Neural progenitor cell (in vitro differentiated cells): ENCODE measurements at regions not wholly inside any gene's neighbourhood (a gene's known extent, or its start where the extent isn't known, plus 50 kb on each side); places are given as distances from the start of the nearest gene placed in this dataset.

Experiments used
- DNase-seq: peaks from one replicate; pipeline ENCODE4 v3.0.0-alpha.2; 2016; ENCODE audit warnings: low spot score
- H2AFZ ChIP-seq: fragments of 200-600 bp; sonication (generic); replicated peaks from 2 replicates; pipeline ENCODE4 v1.6.1; 2016; ENCODE audit warnings: antibody characterized with exemption
- H3F3A ChIP-seq: fragments of 200-600 bp; sonication (generic); 2 replicates; pipeline ENCODE4 v1.6.1; 2016; ENCODE audit warnings: antibody characterized with exemption, low read depth
- H3K27ac ChIP-seq: fragments of 200-600 bp; sonication (generic); 2 replicates; pipeline ENCODE4 v1.5.1; 2016; ENCODE audit warnings: mild to moderate bottlenecking
- H3K27me3 ChIP-seq: fragments of 200-600 bp; sonication (generic); 2 replicates; pipeline ENCODE4 v1.6.1; 2016; ENCODE audit warnings: mild to moderate bottlenecking, moderate library complexity
- H3K36me3 ChIP-seq: fragments of 200-600 bp; sonication (generic); 2 replicates; pipeline ENCODE4 v1.5.1; 2016
- H3K4me1 ChIP-seq: fragments of 200-600 bp; sonication (generic); 2 replicates; pipeline ENCODE4 v1.6.1; 2016; ENCODE audit warnings: mixed run types
- H3K4me2 ChIP-seq: fragments of 200-600 bp; sonication (generic); 2 replicates; pipeline ENCODE4 v1.6.1; 2016
- H3K4me3 ChIP-seq: fragments of 200-600 bp; sonication (generic); 2 replicates; pipeline ENCODE4 v1.5.1; 2016
- H3K79me2 ChIP-seq: fragments of 200-600 bp; sonication (generic); 2 replicates; pipeline ENCODE4 v1.6.1; 2016; ENCODE audit warnings: low read depth
- H3K9ac ChIP-seq: fragments of 200-600 bp; sonication (generic); 2 replicates; pipeline ENCODE4 v1.6.1; 2016
- H3K9me3 ChIP-seq: fragments of 200-600 bp; sonication (generic); 2 replicates; pipeline ENCODE4 v1.5.1; 2016; ENCODE audit warnings: low read depth
- H4K20me1 ChIP-seq: fragments of 200-600 bp; sonication (generic); 2 replicates; pipeline ENCODE4 v1.6.1; 2016; ENCODE audit warnings: low read depth
- H3K27ac Mint-ChIP-seq: 3 replicates; pipeline ENCODE4 v1.8.0; 2021; ENCODE audit warnings: mixed read lengths
- H3K27me3 Mint-ChIP-seq: 2 replicates; pipeline ENCODE4 v1.8.0; 2022; ENCODE audit warnings: low read depth, mild to moderate bottlenecking, inconsistent platforms, moderate library complexity, mixed read lengths; ENCODE audit not compliant: insufficient read depth
- H3K36me3 Mint-ChIP-seq: 3 replicates; pipeline ENCODE4 v1.8.0; 2021; ENCODE audit warnings: mixed read lengths
- H3K4me1 Mint-ChIP-seq: 3 replicates; pipeline ENCODE4 v1.8.0; 2021; ENCODE audit warnings: mixed read lengths
- H3K4me3 Mint-ChIP-seq: 3 replicates; pipeline ENCODE4 v1.8.0; 2021; ENCODE audit warnings: mild to moderate bottlenecking, moderate library complexity, mixed read lengths
- H3K9me3 Mint-ChIP-seq: 3 replicates; pipeline ENCODE4 v1.8.0; 2020; ENCODE audit warnings: mixed read lengths
- CTCF ChIP-seq: fragments of 200-600 bp; sonication (generic); IDR thresholded peaks from 2 replicates; pipeline ENCODE4 v1.5.1; 2017; ENCODE audit warnings: antibody characterized with exemption, mild to moderate bottlenecking
- EZH2 ChIP-seq: fragments of 200-600 bp; sonication (generic); IDR thresholded peaks from 2 replicates; pipeline ENCODE4 v1.6.1; 2017; ENCODE audit warnings: antibody characterized with exemption, mild to moderate bottlenecking, moderate library complexity
- EZH2phosphoT487 ChIP-seq: fragments of 200-600 bp; sonication (generic); IDR thresholded peaks from 2 replicates; pipeline ENCODE4 v1.6.1; 2017; ENCODE audit warnings: antibody characterized with exemption

- H3K27ac Mint-ChIP-seq, result no peak overlapping the region
- no peaks in the 10 kb centered on the region for H3K27me3 ChIP-seq
- no peak overlapping the region for H3K27ac ChIP-seq
- no peaks in the 10 kb centered on the region for H3K27me3 Mint-ChIP-seq
- no peaks in the 10 kb centered on the region for H3K9me3 ChIP-seq
- H3K9me3 Mint-ChIP-seq, result no peaks in the 10 kb centered on the region
- no peak overlapping the region for H2AFZ ChIP-seq
- TF ChIP-seq CTCF (no peak), EZH2phosphoT487 (no peak), EZH2 (no peak)
- no peak overlapping the region for H3K4me3 Mint-ChIP-seq
- H3K36me3 ChIP-seq, result no peaks in the 10 kb centered on the region
- no peaks in the 10 kb centered on the region for H3K36me3 Mint-ChIP-seq
- H3F3A ChIP-seq, result no peaks in the 10 kb centered on the region
- DNase-seq, result no peak
- no peaks in the 10 kb centered on the region for H4K20me1 ChIP-seq
- H3K4me3 ChIP-seq, result no peak overlapping the region
- no peaks in the 10 kb centered on the region for H3K79me2 ChIP-seq
- no peaks in the 10 kb centered on the region for H3K4me1 ChIP-seq
- H3K9ac ChIP-seq, result no peak overlapping the region
- no peak overlapping the region for H3K4me2 ChIP-seq
- H3K4me1 Mint-ChIP-seq, result no peaks in the 10 kb centered on the region
Measured at GRCh38 chr2:192828947-192829346, 634.2 kb upstream of the TMEFF2 start.

GRCh38 chr2:192828175-192828574, 633.4 kb upstream of the TMEFF2 start:
- Histone ChIP-seq H4K20me1 (no peaks in the 10 kb centered on the region), H3K4me1 (no peaks in the 10 kb centered on the region), H3F3A (no peaks in the 10 kb centered on the region), H3K79me2 (no peaks in the 10 kb centered on the region), H3K4me2 (no peak overlapping the region), H3K9me3 (no peaks in the 10 kb centered on the region), H2AFZ (no peak overlapping the region), H3K27me3 (no peaks in the 10 kb centered on the region), H3K4me3 (no peak overlapping the region), H3K9ac (no peak overlapping the region), H3K36me3 (no peaks in the 10 kb centered on the region), H3K27ac (no peak overlapping the region)
- no peak for DNase-seq
- no peaks in the 10 kb centered on the region for H3K4me1 Mint-ChIP-seq
- no peaks in the 10 kb centered on the region for H3K27me3 Mint-ChIP-seq
- no peak for TF ChIP-seq EZH2phosphoT487
- no peak for TF ChIP-seq EZH2
- TF ChIP-seq CTCF, result no peak
- H3K27ac Mint-ChIP-seq, result no peak overlapping the region
- H3K9me3 Mint-ChIP-seq, result no peaks in the 10 kb centered on the region
- H3K36me3 Mint-ChIP-seq, result no peaks in the 10 kb centered on the region
- H3K4me3 Mint-ChIP-seq, result no peak overlapping the region

- Mint-ChIP-seq H3K27me3 (no peaks in the 10 kb centered on the region), H3K36me3 (no peaks in the 10 kb centered on the region), H3K4me1 (no peaks in the 10 kb centered on the region), H3K9me3 (no peaks in the 10 kb centered on the region), H3K4me3 (no peak overlapping the region), H3K27ac (no peak overlapping the region)
- Histone ChIP-seq H3F3A (no peaks in the 10 kb centered on the region), H3K9me3 (no peaks in the 10 kb centered on the region), H3K4me1 (no peaks in the 10 kb centered on the region), H3K27me3 (no peaks in the 10 kb centered on the region), H3K4me2 (no peak overlapping the region), H3K79me2 (no peaks in the 10 kb centered on the region), H3K36me3 (no peaks in the 10 kb centered on the region), H3K27ac (no peak overlapping the region), H4K20me1 (no peaks in the 10 kb centered on the region), H2AFZ (no peak overlapping the region), H3K9ac (no peak overlapping the region), H3K4me3 (no peak overlapping the region)
- TF ChIP-seq EZH2phosphoT487, result no peak
- no peak for TF ChIP-seq EZH2
- no peak for TF ChIP-seq CTCF
- DNase-seq, result no peak
Measured at GRCh38 chr2:192827735-192828134, 633.0 kb upstream of the TMEFF2 start.

GRCh38 chr2:192814376-192814775, 619.6 kb upstream of the TMEFF2 start:
- H3K9me3 Mint-ChIP-seq, result peaks cover 5% of the 10 kb centered on the region
- H3K27ac Mint-ChIP-seq, result no peak overlapping the region
- peaks cover 16% of the 10 kb centered on the region for H3K4me1 Mint-ChIP-seq
- Histone ChIP-seq H3K9me3 (no peaks in the 10 kb centered on the region), H4K20me1 (no peaks in the 10 kb centered on the region), H3K79me2 (no peaks in the 10 kb centered on the region), H3K4me3 (peak overlapping the region; percentile 28), H3K9ac (no peak overlapping the region), H2AFZ (no peak overlapping the region), H3F3A (peaks cover 17% of the 10 kb centered on the region), H3K27me3 (no peaks in the 10 kb centered on the region), H3K27ac (peak overlapping the region; percentile 90), H3K36me3 (no peaks in the 10 kb centered on the region), H3K4me2 (peak overlapping the region; percentile 73), H3K4me1 (peaks cover 24% of the 10 kb centered on the region)
- peaks cover 3% of the 10 kb centered on the region for H3K27me3 Mint-ChIP-seq
- peaks cover 2% of the 10 kb centered on the region for H3K36me3 Mint-ChIP-seq
- H3K4me3 Mint-ChIP-seq, result no peak overlapping the region
- no peak for TF ChIP-seq EZH2phosphoT487
- TF ChIP-seq CTCF, result no peak
- no peak for TF ChIP-seq EZH2
- no peak for DNase-seq
